Small intestine (tissue), 7 donors: ENCODE measurements at regions not wholly inside any gene's neighbourhood (a gene's known extent, or its start where the extent isn't known, plus 50 kb on each side); places are given as distances from the start of the nearest gene placed in this dataset.
"Not testable (repeated sequence)": the region's sequence is repeated elsewhere in the genome, so short reads cannot be mapped to it uniquely, and the experiment has no call there.

Experiments
- DNase-seq, 2 donors: peaks; one replicate each; pipeline versions ENCODE4 v3.0.0 to v3.0.0-alpha.2; 2013
- FAIRE-seq: peaks from 2 replicates; lab custom pipeline; 2012; peaks lifted over from hg19 to GRCh38; lab: Jason Lieb, UNC
- H3K27ac ChIP-seq, 3 donors: one replicate each; pipeline ENCODE4 v1.5.1; 2013; ENCODE audit warnings: low read length in 2 of 3, mild to moderate bottlenecking in 2 of 3, control low read depth in 1 of 3, inconsistent platforms in 1 of 3, low read depth in 1 of 3, moderate library complexity in 1 of 3
- H3K27me3 ChIP-seq, 3 donors: one replicate each; pipeline ENCODE4 v1.6.1; 2013; ENCODE audit warnings: low read length in 3 of 3, inconsistent platforms in 1 of 3; ENCODE audit not compliant: control insufficient read depth in 3 of 3, insufficient read depth in 3 of 3
- H3K36me3 ChIP-seq, 3 donors: one replicate each; pipeline ENCODE4 v1.6.1; 2013; ENCODE audit warnings: low read length in 3 of 3, inconsistent platforms in 1 of 3, low read depth in 1 of 3, mild to moderate bottlenecking in 1 of 3, moderate library complexity in 1 of 3; ENCODE audit not compliant: control insufficient read depth in 3 of 3, insufficient read depth in 2 of 3
- H3K4me1 ChIP-seq, 3 donors: one replicate each; pipeline ENCODE4 v1.6.1; 2013; ENCODE audit warnings: low read length in 2 of 3, inconsistent platforms in 1 of 3, low read depth in 1 of 3, mild to moderate bottlenecking in 1 of 3, moderate library complexity in 1 of 3; ENCODE audit not compliant: control insufficient read depth in 3 of 3, insufficient read depth in 2 of 3
- H3K4me3 ChIP-seq, 3 donors: one replicate each; pipeline ENCODE4 v1.5.1; 2013; ENCODE audit warnings: low read length in 3 of 3, control low read depth in 1 of 3, inconsistent platforms in 1 of 3, low read depth in 1 of 3, mild to moderate bottlenecking in 1 of 3, moderate library complexity in 1 of 3
- H3K9me3 ChIP-seq, 2 donors: one replicate each; pipeline ENCODE4 v1.6.1; 2013; ENCODE audit warnings: low read depth in 1 of 2, low read length in 1 of 2; ENCODE audit not compliant: control insufficient read depth in 2 of 2, insufficient read depth in 1 of 2
- WGBS, 3 donors: extraction: QIAGEN DNeasy Blood & Tissue Kit; methylation state at CpG; one replicate each; pipeline ENCODE4 v1.1.7; 2013; 5-methylcytosine and 5-hydroxymethylcytosine counted together
- donor health status: healthy with polysubstance abuse.
- donor health status: control.
- donor health status: control.
- donor health status: Bipolar disorder and iron deficiency.
- donor health status: healthy.

DNA sequence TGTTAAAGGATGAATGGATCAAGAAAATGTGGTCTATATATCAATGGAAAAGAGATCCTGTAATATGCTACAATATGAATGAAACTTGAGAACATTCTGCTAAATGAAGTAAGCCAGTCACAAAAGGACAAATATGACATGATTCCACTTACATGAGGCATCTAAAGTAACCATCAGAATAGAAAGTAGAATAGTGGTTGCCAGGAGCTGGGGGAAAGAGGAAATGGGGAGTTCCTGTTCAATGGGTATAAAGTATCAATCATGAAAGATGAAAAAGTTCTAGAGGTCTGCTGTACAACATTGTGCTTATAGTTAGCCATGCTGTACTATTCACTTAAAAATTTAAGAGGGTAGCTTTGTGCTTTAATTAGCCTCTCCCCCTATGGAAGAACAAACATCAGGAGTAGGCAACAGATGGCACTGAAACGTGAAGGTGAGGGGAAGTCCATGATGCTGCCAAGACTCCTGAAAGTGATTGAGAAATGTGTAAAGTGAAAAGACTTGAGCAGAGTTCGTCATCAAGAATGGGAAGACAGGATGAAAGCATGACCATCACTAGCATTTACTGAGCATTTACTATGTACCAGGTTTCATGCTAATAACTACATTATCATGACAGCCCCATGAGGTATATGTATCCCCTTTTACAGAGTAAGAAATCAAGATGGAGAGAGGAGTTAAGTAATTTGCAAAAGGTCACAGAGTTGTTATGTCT is 167.2 kb downstream of the CYB561 start:
- no peaks in the 10 kb centered on the region for H3K36me3 ChIP-seq
- no peak for FAIRE-seq
- no peaks in the 10 kb centered on the region for H3K9me3 ChIP-seq
- no peak overlapping the region for H3K4me3 ChIP-seq
- H3K27me3 ChIP-seq: no peaks in the 10 kb centered on the region
- H3K4me1 ChIP-seq: no peaks in the 10 kb centered on the region
- 62 to 79% (median 77%) methylated on average over 2 of the region's 2 CpGs for WGBS, 3 donors
- H3K27ac ChIP-seq: no peak overlapping the region
- no peak for DNase-seq

DNA sequence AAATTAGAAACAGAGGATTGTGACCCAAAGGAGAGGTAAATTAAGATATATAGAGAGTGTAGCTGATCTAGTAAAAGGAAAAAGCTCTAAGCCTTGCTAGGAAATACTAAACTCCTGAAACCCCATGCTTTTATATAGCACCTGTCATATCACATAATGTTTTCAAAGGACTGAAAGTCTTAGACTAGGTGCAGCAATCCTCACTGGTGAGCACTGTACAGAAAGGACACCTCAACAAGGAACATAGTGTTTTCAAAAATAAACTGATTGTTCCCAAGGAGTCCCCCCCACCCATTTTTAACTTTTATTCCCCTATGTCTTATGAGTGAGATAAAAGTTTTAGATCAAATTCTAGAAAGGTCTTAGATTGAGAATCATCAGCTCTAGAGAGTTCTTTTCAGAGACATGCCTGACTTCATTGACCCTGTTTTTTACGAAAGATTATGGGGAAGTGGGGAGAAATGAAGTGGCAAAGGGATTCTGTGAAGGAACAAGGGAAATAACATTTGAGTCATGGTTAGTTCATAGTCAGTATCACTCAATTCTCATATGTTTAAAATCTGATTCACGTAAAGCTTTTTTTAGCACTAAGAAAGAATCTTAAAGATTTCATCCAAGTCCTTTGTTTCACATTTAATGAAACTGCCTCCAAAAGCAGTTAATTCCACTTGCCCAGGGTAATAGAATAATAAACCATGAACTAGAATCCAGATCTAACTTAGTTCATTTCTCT is 166.4 kb downstream of the CYB561 start:
- WGBS, 3 donors: 80 to 87% (median 83%) methylated on average over 2 of the region's 2 CpGs
- Histone ChIP-seq H3K4me3 (no peak overlapping the region), H3K27me3 (no peaks in the 10 kb centered on the region), H3K9me3 (no peaks in the 10 kb centered on the region), H3K36me3 (no peaks in the 10 kb centered on the region), H3K4me1 (no peaks in the 10 kb centered on the region), H3K27ac (no peak overlapping the region)
- DNase-seq (no peak), FAIRE-seq (no peak)

- 86 to 89% (median 88%) methylated on average over 4 of the region's 4 CpGs for whole genome bisulfite sequencing, 3 donors
Observed at GRCh38 chr17:63282455-63282854, 163.7 kb downstream of the CYB561 start.

GRCh38 chr17:63285551-63285950 is 160.6 kb downstream of the CYB561 start:
- no peaks in the 10 kb centered on the region for H3K36me3 ChIP-seq
- DNase-seq (no peak), FAIRE-seq (no peak)
- no peak overlapping the region for H3K4me3 ChIP-seq
- peaks cover 0 to 12% of the 10 kb centered on the region in 2 donors for H3K9me3 ChIP-seq
- H3K4me1 ChIP-seq: no peaks in the 10 kb centered on the region
- H3K27me3 ChIP-seq: no peaks in the 10 kb centered on the region
- H3K27ac ChIP-seq: no peak overlapping the region
- 96 to 98% (median 97%) methylated on average over 4 of the region's 4 CpGs for WGBS, 3 donors

More at GRCh38 chr17:63282455-63282854, 163.7 kb downstream of the CYB561 start:
- Histone ChIP-seq H3K27me3 (no peaks in the 10 kb centered on the region), H3K4me1 (no peaks in the 10 kb centered on the region), H3K36me3 (no peaks in the 10 kb centered on the region), H3K9me3 (peaks cover 0 to 12% of the 10 kb centered on the region in 2 donors), H3K4me3 (no peak overlapping the region), H3K27ac (no peak overlapping the region)
- FAIRE-seq: no peak
- DNase-seq: no peak

GRCh38 chr17:63286254-63286653 is 159.9 kb downstream of the CYB561 start:
- no peak overlapping the region for H3K27ac ChIP-seq
- DNase-seq (no peak), FAIRE-seq (no peak)
- H3K4me1 ChIP-seq: no peaks in the 10 kb centered on the region
- H3K4me3 ChIP-seq: no peak overlapping the region
- H3K36me3 ChIP-seq: no peaks in the 10 kb centered on the region
- peaks cover 0 to 12% of the 10 kb centered on the region in 2 donors for H3K9me3 ChIP-seq
- H3K27me3 ChIP-seq: no peaks in the 10 kb centered on the region

DNA sequence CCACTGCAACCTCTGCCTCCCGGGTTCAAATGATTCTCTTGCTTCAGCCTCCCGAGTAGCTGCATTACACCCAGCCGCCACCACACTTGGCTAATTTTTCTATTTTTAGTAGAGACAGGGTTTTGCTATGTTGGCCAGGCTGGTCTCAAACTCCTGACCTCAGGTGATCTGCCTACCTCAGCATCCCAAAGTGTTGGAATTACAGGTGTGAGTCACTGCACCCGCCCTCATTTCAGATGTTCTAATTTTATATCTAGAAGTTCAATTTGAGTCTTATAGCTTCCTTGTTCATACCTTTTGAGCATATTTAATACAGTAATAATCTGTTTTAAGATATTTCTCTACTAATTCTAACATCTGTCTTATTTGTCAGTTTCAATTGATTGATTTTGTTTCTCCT is 159.1 kb downstream of the CYB561 start:
- peaks cover 0 to 12% of the 10 kb centered on the region in 2 donors for H3K9me3 ChIP-seq
- H3K4me1 ChIP-seq, DNase-seq, H3K4me3 ChIP-seq, H3K27me3 ChIP-seq, FAIRE-seq, H3K36me3 ChIP-seq, H3K27ac ChIP-seq: not testable (repeated sequence)
- 97 to 98% (median 97%) methylated on average over 4 of the region's 4 CpGs for WGBS, 3 donors

DNA sequence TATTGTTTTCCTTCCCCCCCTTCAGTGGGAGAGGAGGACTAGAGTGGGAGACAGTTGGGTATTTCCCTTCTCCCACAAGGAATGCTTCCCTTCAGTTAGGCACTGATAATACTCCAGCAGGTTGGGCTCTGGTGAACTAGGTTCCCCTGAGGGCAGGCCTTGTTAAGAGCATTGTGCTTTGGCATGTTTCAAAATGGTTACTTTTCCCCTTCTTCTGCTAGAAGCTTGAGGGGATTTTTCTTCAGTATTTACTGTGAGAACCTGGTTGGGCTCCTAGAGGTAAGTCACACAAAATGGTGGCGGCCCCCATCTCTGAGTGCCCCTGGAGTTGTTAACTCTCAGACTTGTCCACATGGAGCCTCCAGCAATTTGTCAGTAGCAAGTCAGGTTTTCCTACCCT is 156.2 kb downstream of the CYB561 start:
- 95 to 100% (median 100%) methylated on average over 1 of the region's 1 CpG for WGBS, 3 donors
- no peak for FAIRE-seq
- no peaks in the 10 kb centered on the region for H3K36me3 ChIP-seq
- H3K4me3 ChIP-seq: no peak overlapping the region
- H3K9me3 ChIP-seq: peaks cover 0 to 12% of the 10 kb centered on the region in 2 donors
- H3K27ac ChIP-seq: no peak overlapping the region
- peaks cover 0 to 4% (median 0%) of the 10 kb centered on the region in 3 donors for H3K4me1 ChIP-seq
- no peaks in the 10 kb centered on the region for H3K27me3 ChIP-seq
- no peak for DNase-seq

- H3K9me3 ChIP-seq: peaks cover 0 to 11% of the 10 kb centered on the region in 2 donors
- FAIRE-seq (no peak), DNase-seq (no peak)
- no peak overlapping the region for H3K4me3 ChIP-seq
- no peaks in the 10 kb centered on the region for H3K36me3 ChIP-seq
- H3K4me1 ChIP-seq: peaks cover 0 to 4% (median 0%) of the 10 kb centered on the region in 3 donors
- WGBS, 3 donors: 96% methylated on average over 1 of the region's 1 CpG
- H3K27me3 ChIP-seq: no peaks in the 10 kb centered on the region
- H3K27ac ChIP-seq: no peak overlapping the region
Observed at GRCh38 chr17:63290351-63290750, 155.8 kb downstream of the CYB561 start.
